Activated CD8-positive, alpha-beta memory T cell treated with anti-CD3 and anti-CD28 coated beads, Interleukin-2, amount 10 ng/mL, durations not matched to agents 7 days and 5 days (primary cell): ENCODE measurements at regions not wholly inside any gene's neighbourhood (a gene's known extent, or its start where the extent isn't known, plus 50 kb on each side); places are given as distances from the start of the nearest gene placed in this dataset.
A peak's percentile ranks its signal among the peaks of the same experiment; 100 is the strongest.

Experiments
- ATAC-seq: fragments of 150-1000 bp; cut with Tn5 transposase; one replicate; pipeline ENCODE4 v1.10.0; 2021; ENCODE audit warnings: moderate library complexity
- CTCF ChIA-PET: fragments of 350-600 bp; sonication (Branson Sonifier 250); formaldehyde crosslinking; loops from one replicate; lab custom pipeline; 2021; ENCODE audit warnings: antibody characterized with exemption; lab: Charles Lee
- DNase-seq: peaks from one replicate; pipeline ENCODE4 v3.0.0-alpha.2; 2020
- H3K27ac Mint-ChIP-seq: one replicate; pipeline ENCODE4 v1.8.0; 2021; ENCODE audit warnings: mild to moderate bottlenecking, mixed read lengths
- H3K27me3 Mint-ChIP-seq: one replicate; pipeline ENCODE4 v1.8.0; 2021; ENCODE audit warnings: mixed read lengths
- H3K36me3 Mint-ChIP-seq: one replicate; pipeline ENCODE4 v1.8.0; 2021; ENCODE audit warnings: mild to moderate bottlenecking, mixed read lengths
- H3K4me1 Mint-ChIP-seq: one replicate; pipeline ENCODE4 v1.8.0; 2021; ENCODE audit warnings: mixed read lengths
- H3K4me3 Mint-ChIP-seq: one replicate; pipeline ENCODE4 v1.8.0; 2021; ENCODE audit warnings: mild to moderate bottlenecking, moderate library complexity, mixed read lengths
- H3K9me3 Mint-ChIP-seq: one replicate; pipeline ENCODE4 v1.8.0; 2022; ENCODE audit warnings: low read depth, mixed read lengths

DNA sequence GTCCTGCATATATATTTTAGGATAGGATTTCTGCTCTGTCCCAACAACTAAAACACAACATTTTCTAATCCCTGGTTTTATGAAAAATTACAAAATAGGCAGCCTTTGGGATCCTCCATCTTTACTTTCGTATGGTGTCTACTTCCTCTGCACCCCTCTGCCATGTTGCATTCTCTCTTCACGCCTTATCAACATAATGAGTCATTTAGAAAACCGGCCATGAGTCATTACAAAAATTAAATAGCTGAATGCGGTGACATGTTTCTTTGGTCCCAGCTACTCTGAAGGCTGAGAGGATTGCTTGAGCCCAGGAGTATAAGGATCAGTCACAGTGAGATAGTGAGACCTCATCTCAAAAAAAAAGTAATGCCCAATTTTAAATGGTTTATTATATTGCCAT lies 148.1 kb upstream of the CELF2 start:
- Mint-ChIP-seq H3K4me3 (no peak overlapping the region), H3K9me3 (no peaks in the 10 kb centered on the region), H3K27ac (no peak overlapping the region), H3K36me3 (no peaks in the 10 kb centered on the region), H3K27me3 (peaks cover 26% of the 10 kb centered on the region), H3K4me1 (peaks cover 4% of the 10 kb centered on the region)
- CTCF ChIA-PET, result no interaction called here
- DNase-seq (peak; percentile 41), ATAC-seq (peak; percentile 82)

DNA sequence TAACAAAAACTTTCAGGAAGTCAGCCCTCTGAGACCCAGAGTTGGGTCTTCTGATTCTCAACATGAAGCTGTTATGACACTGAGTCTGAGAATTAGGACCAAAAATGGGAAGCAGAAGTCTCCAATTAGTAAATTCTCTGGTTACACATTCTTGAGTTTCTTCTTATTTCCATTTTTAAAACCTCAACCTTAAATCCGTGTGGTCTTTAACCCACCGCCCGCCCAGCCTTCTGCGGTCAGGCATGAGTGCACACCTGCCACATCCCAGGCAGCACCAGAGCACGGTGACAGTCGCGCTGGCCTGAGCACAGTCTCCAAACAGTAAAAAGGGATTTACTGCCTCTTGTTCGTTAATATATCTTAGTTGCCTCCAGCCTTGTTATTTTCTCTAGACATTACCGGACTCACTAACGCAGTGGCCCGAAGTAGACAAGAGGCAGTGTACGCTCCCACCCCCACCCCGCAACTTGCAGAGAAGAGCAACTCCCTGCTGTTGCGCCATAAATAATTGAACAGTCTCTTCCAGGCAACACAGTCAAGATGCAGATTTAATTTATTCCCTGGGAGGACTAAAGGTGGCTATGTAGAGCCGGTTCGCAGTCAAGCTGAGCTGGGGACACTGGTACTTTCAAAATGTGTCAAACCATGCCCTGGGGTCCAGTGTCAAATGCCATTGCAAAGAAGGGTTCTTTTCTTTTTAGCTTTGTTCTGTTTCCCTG lies 147.0 kb upstream of the CELF2 start:
- ATAC-seq (no peak), DNase-seq (no peak)
- CTCF ChIA-PET, result no interaction called here
- Mint-ChIP-seq H3K4me1 (peaks cover 4% of the 10 kb centered on the region), H3K9me3 (no peaks in the 10 kb centered on the region), H3K27ac (no peak overlapping the region), H3K27me3 (peaks cover 25% of the 10 kb centered on the region), H3K4me3 (no peak overlapping the region), H3K36me3 (no peaks in the 10 kb centered on the region)

DNA sequence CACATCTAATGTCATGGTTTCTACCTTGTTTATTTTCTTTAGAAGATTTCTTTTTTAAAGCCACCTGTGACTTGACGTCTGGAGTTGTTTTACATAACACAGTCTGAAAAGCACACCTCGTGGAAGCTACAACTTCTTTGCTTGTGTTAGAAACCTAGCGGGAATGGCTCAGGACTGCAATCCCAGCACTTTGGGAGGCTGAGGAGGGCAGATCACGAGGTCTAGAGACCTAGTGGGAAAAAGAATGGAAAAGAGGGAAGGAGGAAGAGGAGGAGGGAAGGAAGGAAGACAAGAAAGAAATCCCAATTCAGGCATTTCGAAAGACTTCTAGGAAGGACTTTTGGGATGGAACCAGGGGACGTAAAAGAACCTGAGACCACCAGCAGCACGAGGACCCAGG lies 146.3 kb upstream of the CELF2 start:
- ATAC-seq, result no peak
- H3K36me3 Mint-ChIP-seq, result no peaks in the 10 kb centered on the region
- DNase-seq, result no peak
- CTCF ChIA-PET, result no interaction called here
- peaks cover 4% of the 10 kb centered on the region for H3K4me1 Mint-ChIP-seq
- H3K27me3 Mint-ChIP-seq, result peaks cover 26% of the 10 kb centered on the region
- H3K9me3 Mint-ChIP-seq, result no peaks in the 10 kb centered on the region
- no peak overlapping the region for H3K27ac Mint-ChIP-seq
- H3K4me3 Mint-ChIP-seq, result no peak overlapping the region

GRCh38 chr10:10872035-10872673 lies 145.5 kb upstream of the CELF2 start:
- CTCF ChIA-PET, result no interaction called here

GRCh38 chr10:10872764-10873163 lies 144.9 kb upstream of the CELF2 start:
- no peaks in the 10 kb centered on the region for H3K9me3 Mint-ChIP-seq
- H3K4me3 Mint-ChIP-seq, result no peak overlapping the region
- peaks cover 4% of the 10 kb centered on the region for H3K4me1 Mint-ChIP-seq
- DNase-seq (no peak), ATAC-seq (no peak)
- H3K27ac Mint-ChIP-seq, result no peak overlapping the region
- H3K36me3 Mint-ChIP-seq, result no peaks in the 10 kb centered on the region
- CTCF ChIA-PET, result no interaction called here
- H3K27me3 Mint-ChIP-seq, result peaks cover 24% of the 10 kb centered on the region

More at GRCh38 chr10:10872035-10872673, 145.5 kb upstream of the CELF2 start:
- ATAC-seq (no peak), DNase-seq (no peak)
- Mint-ChIP-seq H3K27me3 (peaks cover 26% of the 10 kb centered on the region), H3K9me3 (no peaks in the 10 kb centered on the region), H3K4me3 (no peak overlapping the region), H3K27ac (no peak overlapping the region), H3K4me1 (peaks cover 4% of the 10 kb centered on the region), H3K36me3 (no peaks in the 10 kb centered on the region)

- peaks cover 4% of the 10 kb centered on the region for H3K4me1 Mint-ChIP-seq
- H3K27ac Mint-ChIP-seq, result no peak overlapping the region
- DNase-seq (no peak), ATAC-seq (no peak)
- no peaks in the 10 kb centered on the region for H3K9me3 Mint-ChIP-seq
- CTCF ChIA-PET, result no interaction called here
- H3K27me3 Mint-ChIP-seq, result peaks cover 24% of the 10 kb centered on the region
- H3K4me3 Mint-ChIP-seq, result no peak overlapping the region
- H3K36me3 Mint-ChIP-seq, result no peaks in the 10 kb centered on the region
These were observed 144.4 kb upstream of the CELF2 start for GRCh38 chr10:10873289-10873688.

DNA sequence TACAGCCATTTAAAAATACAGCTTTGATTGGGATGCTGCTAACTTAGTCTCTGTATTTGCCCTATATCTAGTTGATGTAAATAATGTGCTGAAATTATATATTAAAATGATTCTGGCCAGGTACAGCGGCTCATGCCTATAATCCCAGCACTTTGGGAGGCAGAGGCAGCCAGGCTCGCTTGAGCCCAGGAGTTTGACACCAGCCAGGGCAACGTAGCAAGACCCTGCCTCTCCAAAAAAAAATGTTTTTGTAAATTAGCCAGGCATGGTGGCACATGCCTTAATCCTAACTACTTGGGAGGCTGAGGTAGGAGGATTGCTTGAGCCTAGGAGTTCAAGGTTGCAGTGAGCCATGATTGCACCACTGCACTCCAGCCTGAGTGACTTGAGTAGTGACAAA lies 143.8 kb upstream of the CELF2 start:
- CTCF ChIA-PET, result no interaction called here
- Mint-ChIP-seq H3K4me1 (peaks cover 4% of the 10 kb centered on the region), H3K9me3 (no peaks in the 10 kb centered on the region), H3K36me3 (no peaks in the 10 kb centered on the region), H3K27ac (no peak overlapping the region), H3K27me3 (peaks cover 24% of the 10 kb centered on the region), H3K4me3 (no peak overlapping the region)
- DNase-seq, result no peak
- no peak for ATAC-seq

DNA sequence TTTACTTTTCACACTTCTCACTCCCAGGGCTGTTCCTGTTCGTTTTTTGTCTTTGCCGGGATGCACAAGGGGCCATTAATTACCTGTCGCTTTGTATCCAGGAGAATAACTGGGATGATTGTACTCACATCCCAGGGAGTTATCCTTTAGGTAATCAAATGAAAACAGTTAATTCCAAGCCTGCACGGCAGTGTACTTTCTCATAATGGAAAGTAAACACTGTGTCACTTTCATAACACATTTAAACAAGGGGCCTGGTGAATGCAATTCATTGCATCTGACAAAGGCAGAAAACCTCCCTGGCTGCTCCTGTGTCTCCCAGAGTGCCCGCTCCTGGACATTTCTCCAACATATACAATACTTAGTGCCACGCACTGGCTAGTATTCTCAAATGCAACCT lies 138.7 kb upstream of the CELF2 start:
- Mint-ChIP-seq H3K27ac (no peak overlapping the region), H3K4me3 (no peak overlapping the region), H3K27me3 (peaks cover 2% of the 10 kb centered on the region), H3K36me3 (no peaks in the 10 kb centered on the region), H3K9me3 (no peaks in the 10 kb centered on the region), H3K4me1 (no peaks in the 10 kb centered on the region)
- CTCF ChIA-PET, result no interaction called here
- no peak for ATAC-seq
- DNase-seq, result no peak

DNA sequence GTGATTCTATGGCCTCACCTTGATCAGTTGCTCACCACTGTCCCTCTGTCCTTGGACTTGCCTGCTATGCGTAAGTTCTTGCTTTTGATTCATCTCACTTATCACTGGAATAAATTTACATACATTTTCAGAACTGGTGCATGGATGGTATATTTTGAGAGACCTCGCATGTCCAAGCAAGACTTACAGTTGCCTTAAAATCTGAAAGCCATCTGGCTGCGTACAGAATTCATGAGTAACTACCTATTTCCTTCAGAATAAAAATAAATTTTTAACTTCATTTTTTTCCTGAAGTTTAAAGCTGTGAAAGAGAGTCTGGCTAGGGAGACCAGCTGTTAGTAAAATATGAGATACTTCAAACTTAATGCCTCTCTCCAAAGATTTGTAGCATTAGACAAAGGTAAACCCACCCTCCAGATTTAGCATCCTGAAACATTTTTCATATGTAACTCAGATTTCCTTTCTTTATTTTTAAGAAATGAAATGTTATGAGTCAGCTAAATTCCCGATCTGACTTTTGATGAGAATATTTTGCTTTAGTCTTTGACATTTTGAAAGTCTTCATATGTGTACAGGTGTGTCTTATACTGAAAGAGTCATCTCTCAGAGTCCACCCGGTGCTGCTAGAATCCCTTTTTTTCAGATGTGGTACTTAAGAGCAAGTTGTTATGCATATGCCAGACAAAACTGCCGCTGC lies 136.4 kb upstream of the CELF2 start:
- DNase-seq (no peak), ATAC-seq (no peak)
- Mint-ChIP-seq H3K9me3 (no peaks in the 10 kb centered on the region), H3K36me3 (no peaks in the 10 kb centered on the region), H3K4me1 (no peaks in the 10 kb centered on the region), H3K27me3 (no peaks in the 10 kb centered on the region), H3K27ac (no peak overlapping the region), H3K4me3 (no peak overlapping the region)
- CTCF ChIA-PET, result no interaction called here

DNA sequence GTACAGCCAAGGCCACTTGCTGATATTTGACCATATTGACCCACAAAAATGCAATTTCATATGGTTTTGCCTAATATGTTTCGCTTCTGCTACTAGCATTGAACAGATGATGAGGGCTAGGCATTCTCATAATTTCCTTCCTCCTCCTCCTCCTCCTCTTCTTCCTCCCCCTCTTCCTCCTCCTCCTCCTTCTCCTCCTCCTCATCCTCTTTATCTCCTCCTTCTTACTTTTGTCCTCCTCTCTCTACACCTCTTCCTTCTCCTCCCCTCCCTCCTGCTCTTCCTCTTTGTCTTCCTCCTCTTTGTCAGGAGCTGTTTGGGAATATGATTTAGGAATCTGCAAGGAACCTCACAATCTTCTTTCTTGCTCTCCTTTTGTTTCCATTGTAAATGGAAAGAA lies 133.9 kb upstream of the CELF2 start:
- Mint-ChIP-seq H3K9me3 (no peaks in the 10 kb centered on the region), H3K27me3 (peaks cover 6% of the 10 kb centered on the region), H3K36me3 (no peaks in the 10 kb centered on the region), H3K4me1 (no peaks in the 10 kb centered on the region), H3K27ac (no peak overlapping the region), H3K4me3 (no peak overlapping the region)
- DNase-seq (no peak), ATAC-seq (no peak)
- CTCF ChIA-PET, result no interaction called here

DNA sequence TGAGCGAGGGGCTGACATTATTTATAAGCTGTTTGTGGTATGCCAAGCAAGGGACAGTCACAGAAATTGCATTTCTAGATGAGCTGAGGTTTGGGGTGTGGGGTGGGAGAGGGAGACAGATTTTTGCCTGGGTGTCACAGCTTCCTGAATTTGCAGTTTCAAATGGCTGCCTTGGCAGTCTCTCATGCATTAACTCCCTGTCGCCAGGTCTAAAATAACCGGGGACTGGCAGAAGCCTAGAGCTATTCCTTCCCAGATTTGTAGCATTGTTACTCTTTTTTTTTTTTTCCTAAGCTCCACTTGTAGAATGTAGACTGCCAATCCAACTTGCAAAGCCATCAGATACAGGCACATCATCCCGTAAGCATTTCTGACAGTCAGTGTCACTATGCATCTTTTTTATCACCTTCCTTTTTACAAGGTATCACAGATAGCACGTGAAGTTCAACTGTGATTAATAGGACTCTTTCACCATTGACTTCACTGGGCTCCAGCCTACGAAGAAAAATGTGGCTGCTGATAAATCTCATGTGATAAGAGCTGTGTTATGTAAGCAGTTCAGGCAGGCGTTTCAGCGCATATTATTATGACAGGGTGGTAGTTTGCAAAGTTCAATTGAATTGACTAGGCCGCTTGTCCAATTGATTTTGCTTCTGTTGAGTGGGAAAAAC lies 130.7 kb upstream of the CELF2 start:
- Mint-ChIP-seq H3K4me3 (no peak overlapping the region), H3K9me3 (no peaks in the 10 kb centered on the region), H3K4me1 (no peaks in the 10 kb centered on the region), H3K36me3 (no peaks in the 10 kb centered on the region), H3K27ac (no peak overlapping the region), H3K27me3 (peaks cover 12% of the 10 kb centered on the region)
- DNase-seq (no peak), ATAC-seq (no peak)
- CTCF ChIA-PET, result no interaction called here

- CTCF ChIA-PET, result no interaction called here
- Mint-ChIP-seq H3K4me1 (no peaks in the 10 kb centered on the region), H3K4me3 (no peak overlapping the region), H3K27me3 (peaks cover 19% of the 10 kb centered on the region), H3K9me3 (no peaks in the 10 kb centered on the region), H3K36me3 (no peaks in the 10 kb centered on the region), H3K27ac (no peak overlapping the region)
- ATAC-seq (no peak), DNase-seq (no peak)
These were observed 126.3 kb upstream of the CELF2 start for GRCh38 chr10:10891124-10892082.
